ENCODE measurements at regions not wholly inside any gene's neighbourhood (a gene's known extent, or its start where the extent isn't known, plus 50 kb on each side); places are given as distances from the start of the nearest gene placed in this dataset.

- no peak overlapping the region for H3K4me3 ChIP-seq (ENCODE audit: low read depth, low read length)
- TF ChIP-seq CTCF (IDR thresholded peaks at IDR 0.05; ENCODE audit: insufficient read depth, low read depth, low read length): no peak
- no peak for DNase-seq (ENCODE audit: low read depth)
Measured at GRCh38 chr1:116298746-116299145, 74.3 kb upstream of the ATP1A1 start.

GRCh38 chr1:116299248-116299647, 73.8 kb upstream of the ATP1A1 start:
- no peak overlapping the region for H3K4me3 ChIP-seq (ENCODE audit: low read depth, low read length)
- TF ChIP-seq CTCF (IDR thresholded peaks at IDR 0.05; ENCODE audit: insufficient read depth, low read depth, low read length): no peak
- DNase-seq (ENCODE audit: low read depth): no peak

- no peak for DNase-seq (ENCODE audit: low read depth)
- no peak overlapping the region for H3K4me3 ChIP-seq (ENCODE audit: low read depth, low read length)
- TF ChIP-seq CTCF (IDR thresholded peaks at IDR 0.05; ENCODE audit: insufficient read depth, low read depth, low read length): no peak
Measured at GRCh38 chr1:116302281-116302680, 70.8 kb upstream of the ATP1A1 start.

- TF ChIP-seq CTCF (IDR thresholded peaks at IDR 0.05; ENCODE audit: insufficient read depth, low read depth, low read length): no peak
- no peak overlapping the region for H3K4me3 ChIP-seq (ENCODE audit: low read depth, low read length)
- no peak for DNase-seq (ENCODE audit: low read depth)
Measured at GRCh38 chr1:116306102-116306501, 66.9 kb upstream of the ATP1A1 start.

GRCh38 chr1:116306840-116307442, 66.1 kb upstream of the ATP1A1 start:
- no peak for DNase-seq (ENCODE audit: low read depth)
- no peak overlapping the region for H3K4me3 ChIP-seq (ENCODE audit: low read depth, low read length)
- no peak for TF ChIP-seq CTCF (IDR thresholded peaks at IDR 0.05; ENCODE audit: insufficient read depth, low read depth, low read length)

- no peak overlapping the region for H3K4me3 ChIP-seq (ENCODE audit: low read depth, low read length)
- TF ChIP-seq CTCF (IDR thresholded peaks at IDR 0.05; ENCODE audit: insufficient read depth, low read depth, low read length): no peak
- DNase-seq (ENCODE audit: low read depth): no peak
Measured at GRCh38 chr1:116308276-116308675, 64.8 kb upstream of the ATP1A1 start.
